Calu3 (cell line): ENCODE measurements at regions not wholly inside any gene's neighbourhood (a gene's known extent, or its start where the extent isn't known, plus 50 kb on each side); places are given as distances from the start of the nearest gene placed in this dataset.

Experiments used
- BruUV-seq: library from RNA; stranded (reverse); fragments of 400-500 nt; replicated peaks from 2 replicates; lab custom pipeline; 2021; lab: Mats Ljungman, UMichigan
- CTCF ChIA-PET: fragments of 300-600 bp; sonication (Branson Sonifier 250); formaldehyde crosslinking; loops from one replicate; lab custom pipeline; 2022; ENCODE audit warnings: antibody characterized with exemption; lab: Charles Lee
- DNase-seq: peaks from one replicate; pipeline ENCODE4 v3.0.0; 2022
- H3K27ac Mint-ChIP-seq: one replicate; pipeline ENCODE4 v1.8.0; 2022; ENCODE audit warnings: mixed read lengths; ENCODE audit not compliant: unreplicated experiment
- H3K27me3 Mint-ChIP-seq: one replicate; pipeline ENCODE4 v1.8.0; 2022; ENCODE audit warnings: mixed read lengths; ENCODE audit not compliant: unreplicated experiment
- H3K36me3 Mint-ChIP-seq: one replicate; pipeline ENCODE4 v1.8.0; 2022; ENCODE audit warnings: mild to moderate bottlenecking, moderate library complexity, mixed read lengths; ENCODE audit not compliant: insufficient read depth, unreplicated experiment
- H3K4me1 Mint-ChIP-seq: one replicate; pipeline ENCODE4 v1.8.0; 2022; ENCODE audit warnings: mild to moderate bottlenecking, low read depth, mixed read lengths; ENCODE audit not compliant: unreplicated experiment
- H3K4me3 Mint-ChIP-seq: one replicate; pipeline ENCODE4 v1.8.0; 2022; ENCODE audit warnings: mild to moderate bottlenecking, low read depth, moderate library complexity, mixed read lengths; ENCODE audit not compliant: unreplicated experiment
- H3K9me3 Mint-ChIP-seq: one replicate; pipeline ENCODE4 v1.8.0; 2022; ENCODE audit warnings: low read depth, mixed read lengths; ENCODE audit not compliant: unreplicated experiment
- CTCF ChIP-seq: fragments of 200-600 bp; IDR thresholded peaks from one replicate; pipeline ENCODE4 v1.8.0; 2022; ENCODE audit warnings: antibody characterized with exemption; ENCODE audit not compliant: unreplicated experiment
- intact Hi-C: fragments of 100-400 bp; cut with micrococcal nuclease; formaldehyde crosslinking; loops from one replicate; pipeline ENCODE4 v1.10.0; 2022; ENCODE audit not compliant: unreplicated experiment

DNA sequence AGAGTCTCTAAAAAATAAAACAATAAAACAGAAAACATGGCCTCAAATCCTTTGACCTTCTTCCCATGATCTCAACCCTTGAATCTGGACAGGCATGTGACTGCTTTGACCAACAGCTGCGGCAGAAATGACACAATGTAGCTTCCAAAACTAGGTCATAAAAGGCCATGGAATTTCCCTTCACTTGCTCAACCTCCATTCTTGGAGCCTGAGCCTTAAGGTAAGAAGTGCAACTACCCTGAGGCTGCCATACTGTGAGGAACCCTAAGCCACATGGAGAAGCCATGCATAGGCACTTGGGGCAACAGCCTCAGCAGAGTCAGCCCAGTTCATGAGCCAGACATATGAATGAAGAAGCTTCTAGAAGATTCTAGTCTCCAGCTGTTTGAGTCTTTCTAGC, 75.7 kb upstream of the BRD7 start:
- H3K4me1 Mint-ChIP-seq = no peaks in the 10 kb centered on the region
- peaks cover 72% of the 10 kb centered on the region for H3K27me3 Mint-ChIP-seq
- H3K36me3 Mint-ChIP-seq = no peaks in the 10 kb centered on the region
- no peak for TF ChIP-seq CTCF
- H3K9me3 Mint-ChIP-seq = peaks cover 2% of the 10 kb centered on the region
- H3K27ac Mint-ChIP-seq = no peak overlapping the region
- CTCF ChIA-PET = interaction anchor here (0.8 kb wide), 1 partner anchor 16 kb away, joined by 3 read pairs; no protein-coding TSS in a partner anchor
- H3K4me3 Mint-ChIP-seq = no peak overlapping the region
- no peak for DNase-seq
- BruUV-seq = no TSS peak
- intact Hi-C loops = no loop called here

DNA sequence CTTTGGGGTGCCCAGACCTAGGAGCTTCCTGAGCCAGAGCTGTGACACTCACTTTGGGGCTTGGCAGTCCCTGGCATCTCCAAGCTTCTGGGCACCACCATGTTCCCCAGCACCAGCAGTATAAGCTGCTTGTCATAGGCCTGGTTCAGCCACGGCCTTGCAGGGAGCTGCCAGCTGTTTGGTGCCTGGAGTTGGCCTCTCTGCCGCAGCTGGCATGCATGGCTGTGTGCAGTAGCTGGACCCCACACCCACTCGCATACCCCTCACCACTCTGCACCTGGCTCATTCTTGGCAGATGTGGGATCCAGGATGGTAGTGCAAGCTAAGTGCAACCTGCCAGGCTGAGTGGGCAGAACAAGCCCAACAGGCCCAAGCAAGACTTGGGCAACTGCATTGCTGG, 73.4 kb upstream of the BRD7 start:
- Mint-ChIP-seq H3K4me3 (no peak overlapping the region), H3K27me3 (peaks cover 72% of the 10 kb centered on the region), H3K9me3 (peaks cover 2% of the 10 kb centered on the region), H3K27ac (no peak overlapping the region), H3K36me3 (no peaks in the 10 kb centered on the region), H3K4me1 (no peaks in the 10 kb centered on the region)
- no TSS peak for BruUV-seq
- CTCF ChIA-PET = interaction anchor here (1.6 kb wide), 1 partner anchor 9 kb away, joined by 5 read pairs; no protein-coding TSS in a partner anchor
- DNase-seq = no peak
- TF ChIP-seq CTCF = no peak
- intact Hi-C loops = no loop called here

DNA sequence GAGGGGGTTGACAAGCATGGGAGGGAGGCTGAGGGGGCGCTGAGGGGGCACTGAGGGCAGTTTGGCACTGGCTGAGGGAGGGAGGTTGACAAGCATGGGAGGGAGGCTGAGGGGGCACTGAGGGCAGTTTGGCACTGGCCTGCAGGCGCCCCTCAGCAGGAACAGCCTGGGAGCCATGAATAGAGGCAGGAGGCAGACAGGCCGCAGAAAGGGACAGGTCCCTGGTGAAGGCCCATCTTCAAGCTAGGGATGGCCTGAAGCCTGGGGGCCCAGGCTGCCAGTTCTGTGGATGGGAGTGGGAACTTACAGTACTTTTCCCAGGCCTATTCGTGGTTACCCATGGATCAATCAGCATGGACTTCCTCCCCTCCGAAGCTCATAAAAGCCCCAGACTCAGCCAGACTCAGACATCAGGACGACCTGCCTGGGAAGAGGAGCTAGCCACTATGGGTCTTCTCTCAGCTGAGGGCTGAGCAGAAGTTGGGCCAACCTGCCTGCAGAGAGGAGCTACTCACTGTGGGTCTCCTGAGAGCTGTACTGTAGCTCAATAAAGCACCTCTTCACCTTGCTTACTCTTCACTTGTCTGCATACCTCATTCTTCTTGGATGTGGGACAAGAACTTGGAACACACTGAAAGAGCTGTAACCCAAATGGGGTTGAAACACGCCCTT, 72.8 kb upstream of the BRD7 start:
- BruUV-seq = no TSS peak
- no peaks in the 10 kb centered on the region for H3K4me1 Mint-ChIP-seq
- CTCF ChIA-PET = interaction anchor here (0.6 to 1.6 kb wide), 2 partner anchors 8 to 117 kb away, joined by 3 to 5 read pairs; no protein-coding TSS in a partner anchor
- no peak overlapping the region for H3K4me3 Mint-ChIP-seq
- intact Hi-C loops = no loop called here
- no peak overlapping the region for H3K27ac Mint-ChIP-seq
- H3K27me3 Mint-ChIP-seq = peaks cover 67% of the 10 kb centered on the region
- DNase-seq = no peak
- no peak for TF ChIP-seq CTCF
- H3K36me3 Mint-ChIP-seq = no peaks in the 10 kb centered on the region
- peaks cover 2% of the 10 kb centered on the region for H3K9me3 Mint-ChIP-seq

DNA sequence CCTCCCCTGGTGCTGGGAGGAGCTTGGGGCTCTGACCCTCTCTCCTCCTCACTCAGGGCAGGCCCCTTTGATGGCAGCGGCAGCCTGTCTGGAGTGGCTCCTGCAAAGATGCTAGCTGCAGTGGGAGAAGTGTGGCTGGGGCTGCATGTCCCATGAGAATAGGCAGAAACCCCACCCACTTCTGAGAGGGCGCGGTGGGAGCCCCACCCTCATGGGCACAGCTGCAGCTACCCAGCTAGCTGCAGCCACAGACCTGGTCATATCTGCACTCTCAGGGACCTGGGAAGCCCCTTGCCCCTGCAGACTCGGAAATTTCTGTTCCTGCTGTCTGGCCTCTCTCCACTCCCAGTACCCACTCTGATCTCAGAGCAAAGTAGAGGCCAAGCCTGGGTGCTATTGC, 72.2 kb upstream of the BRD7 start:
- no peak for TF ChIP-seq CTCF
- intact Hi-C loops = no loop called here
- CTCF ChIA-PET = interaction anchor here (1.6 kb wide), 1 partner anchor 8 kb away, joined by 5 read pairs; no protein-coding TSS in a partner anchor
- no peak overlapping the region for H3K27ac Mint-ChIP-seq
- BruUV-seq = no TSS peak
- no peak for DNase-seq
- peaks cover 62% of the 10 kb centered on the region for H3K27me3 Mint-ChIP-seq
- no peak overlapping the region for H3K4me3 Mint-ChIP-seq
- no peaks in the 10 kb centered on the region for H3K36me3 Mint-ChIP-seq
- no peaks in the 10 kb centered on the region for H3K4me1 Mint-ChIP-seq
- H3K9me3 Mint-ChIP-seq = peaks cover 2% of the 10 kb centered on the region
